NCI-H2081 treated with DMSO at 0.1 percent for 48 hours (cell line): ENCODE measurements at regions not wholly inside any gene's neighbourhood (a gene's known extent, or its start where the extent isn't known, plus 50 kb on each side); places are given as distances from the start of the nearest gene placed in this dataset.
"Not testable (repeated sequence)": the region's sequence is repeated elsewhere in the genome, so short reads cannot be mapped to it uniquely, and the experiment has no call there.

Source experiments
- DNase-seq: peaks from one replicate; lab custom pipeline; 2025; lab: John Stamatoyannopoulos, UW

DNA sequence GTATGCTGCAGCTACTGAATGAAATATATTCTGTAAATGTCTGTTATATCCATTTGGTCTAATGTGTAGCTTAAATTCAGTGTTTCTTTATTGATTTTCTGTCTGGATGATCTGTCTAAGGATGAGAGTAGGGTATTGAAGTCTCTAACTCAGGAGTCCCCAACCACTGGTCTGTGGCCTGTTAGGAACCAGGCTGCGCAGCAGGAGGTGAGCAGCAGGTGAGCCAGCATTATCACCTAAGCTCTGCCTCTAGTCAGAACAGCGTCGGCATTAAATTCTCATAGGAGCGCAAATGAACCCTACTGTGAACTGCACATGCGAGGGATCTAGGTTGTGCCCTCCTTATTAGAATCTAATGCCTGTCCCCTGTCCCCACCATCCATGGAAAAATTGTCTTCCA lies 329.7 kb upstream of the RGS6 start:
- DNase-seq: no peak

- no peak for DNase-seq
These were observed 328.0 kb upstream of the RGS6 start for GRCh38 chr14:71604231-71604630.

DNA sequence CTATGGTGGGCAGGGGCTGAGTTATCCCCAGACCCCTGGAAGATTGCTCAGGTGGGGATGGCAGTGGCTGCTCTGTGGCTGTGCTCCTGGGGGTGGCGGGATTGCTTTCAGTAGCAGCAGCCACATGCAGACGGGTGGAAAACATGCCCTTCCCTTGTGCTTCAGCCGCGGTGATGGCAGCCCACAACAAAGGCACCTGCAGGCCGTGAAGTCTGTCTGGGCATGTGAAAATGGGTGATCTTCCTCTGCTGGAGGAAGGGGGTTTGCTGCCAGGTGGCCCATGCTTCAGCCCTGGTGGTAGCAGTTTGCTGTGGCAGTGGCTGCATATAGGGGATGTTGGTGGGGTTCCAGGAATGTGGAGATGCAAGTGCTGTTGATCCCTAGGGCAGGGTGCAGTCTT lies 326.2 kb upstream of the RGS6 start:
- no peak for DNase-seq

DNA sequence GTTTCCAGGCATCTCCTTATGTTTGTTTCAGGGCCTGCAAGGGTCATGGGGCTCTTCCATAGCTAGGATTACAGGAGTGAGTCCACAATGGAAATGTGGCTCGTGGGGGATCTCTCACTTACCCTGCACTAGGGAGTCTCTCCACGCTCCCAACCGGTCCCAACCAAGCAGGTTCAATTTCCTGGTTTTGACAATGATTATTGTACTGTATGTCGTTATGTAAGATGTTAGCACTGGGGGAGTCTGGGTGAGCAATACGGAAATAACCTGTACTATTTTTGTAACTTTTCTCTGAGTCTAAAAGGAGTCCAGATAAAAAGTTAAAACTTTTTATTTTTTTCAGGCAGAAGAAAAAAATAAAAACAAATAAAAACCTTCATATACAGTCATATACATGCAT lies 325.7 kb upstream of the RGS6 start:
- no peak for DNase-seq

GRCh38 chr14:71607056-71607455 lies 325.2 kb upstream of the RGS6 start:
- no peak for DNase-seq

GRCh38 chr14:71610149-71610548 lies 322.1 kb upstream of the RGS6 start:
- no peak for DNase-seq

- DNase-seq: no peak
These were observed 321.4 kb upstream of the RGS6 start for GRCh38 chr14:71610797-71611196.

GRCh38 chr14:71613168-71613567 lies 319.1 kb upstream of the RGS6 start:
- DNase-seq: no peak

GRCh38 chr14:71616013-71616412 lies 316.2 kb upstream of the RGS6 start:
- DNase-seq: no peak

DNA sequence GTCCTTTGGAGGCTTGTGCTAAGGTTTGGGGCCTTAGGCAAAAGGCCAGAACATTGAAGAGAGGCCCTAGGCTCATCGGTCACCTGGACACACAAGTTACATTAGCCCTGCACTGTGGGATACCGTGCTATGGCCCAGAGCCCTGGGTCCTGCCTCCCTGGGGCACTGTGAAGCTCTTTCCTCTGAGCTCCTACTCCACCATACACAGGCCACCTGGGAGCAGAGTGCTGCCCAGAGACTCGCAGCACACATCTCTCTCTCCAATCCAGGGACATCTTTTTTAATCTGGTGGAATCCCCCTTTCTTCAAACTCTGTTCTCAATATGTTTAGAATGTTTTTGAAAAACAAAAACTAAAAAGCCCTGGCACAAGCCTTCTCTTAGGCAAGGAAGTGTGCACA lies 314.2 kb upstream of the RGS6 start:
- no peak for DNase-seq

DNA sequence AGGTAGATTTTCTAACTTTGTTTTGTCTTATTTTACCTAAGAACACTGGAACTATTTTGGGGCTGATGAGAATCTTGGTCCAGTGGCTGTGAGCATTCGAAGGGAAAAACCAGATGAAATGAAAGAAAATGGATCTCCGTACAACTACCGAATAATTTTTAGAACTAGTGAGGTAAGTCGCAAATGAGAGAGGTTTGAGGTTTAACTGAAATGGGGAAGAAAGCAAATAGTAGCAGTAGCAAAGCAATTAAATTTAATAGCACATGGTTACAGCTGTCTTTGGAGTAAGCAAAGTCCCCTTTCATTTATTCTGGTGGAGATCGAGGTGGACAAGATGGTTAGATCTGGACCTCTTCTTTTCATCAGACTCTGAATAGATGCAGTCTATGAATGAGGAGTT lies 313.5 kb upstream of the RGS6 start:
- no peak for DNase-seq

DNA sequence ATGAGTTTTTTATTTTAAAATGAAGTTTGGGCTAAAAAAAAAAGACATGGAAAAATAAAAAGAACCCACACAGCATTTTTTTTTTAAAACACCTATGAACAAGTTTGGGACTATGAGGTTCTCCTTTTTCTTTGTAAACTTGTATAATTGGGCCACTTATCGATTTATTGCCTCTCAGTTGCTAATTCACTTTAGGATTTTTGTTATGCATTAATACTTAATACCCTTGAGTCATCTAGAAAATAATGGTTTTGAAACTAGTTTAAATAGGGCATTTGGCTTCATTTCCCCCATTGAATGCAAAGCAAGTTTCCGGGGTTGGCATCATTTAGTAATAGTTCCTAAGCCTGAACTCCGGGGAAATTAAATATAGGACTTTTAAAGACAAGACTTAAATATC lies 312.8 kb upstream of the RGS6 start:
- no peak for DNase-seq

DNA sequence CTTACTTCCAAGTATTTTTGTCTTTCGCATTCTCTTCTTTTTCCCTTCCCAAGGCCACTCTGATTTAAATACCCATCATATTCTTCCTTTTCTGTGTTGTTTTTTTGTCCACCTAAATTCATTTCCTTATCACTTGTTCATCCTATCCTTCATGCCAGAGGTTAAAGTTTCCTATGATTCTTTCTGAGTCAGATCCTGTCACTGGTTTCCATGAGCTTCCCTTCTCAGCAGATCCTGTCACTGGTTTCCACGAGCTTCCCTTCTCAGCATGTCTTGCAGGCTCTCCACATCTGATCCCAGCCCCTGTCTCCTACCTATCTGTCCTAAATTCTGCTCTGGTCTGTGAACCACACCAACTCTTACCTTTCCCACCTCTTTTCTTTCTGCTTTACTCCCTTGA lies 311.8 kb upstream of the RGS6 start:
- DNase-seq: no peak

DNA sequence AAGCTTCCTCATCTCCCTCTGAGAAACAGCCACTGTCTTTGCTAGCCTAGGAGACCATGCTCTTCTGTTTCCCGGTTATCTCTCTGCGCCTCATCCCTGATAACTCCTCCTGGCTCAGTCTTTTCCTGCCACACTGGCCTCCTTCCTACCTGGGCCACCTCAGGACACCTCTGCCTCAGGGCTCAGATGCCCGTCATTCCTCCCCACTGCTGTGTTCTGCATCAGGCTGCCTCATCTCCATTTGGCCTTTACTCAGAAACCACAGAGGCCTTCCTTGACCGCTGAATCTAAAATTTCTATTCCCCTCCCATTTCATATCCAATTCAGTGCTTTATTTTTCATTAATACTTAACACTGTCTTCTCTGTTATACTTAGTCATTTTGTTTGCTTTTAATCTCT lies 311.0 kb upstream of the RGS6 start:
- DNase-seq: no peak

DNA sequence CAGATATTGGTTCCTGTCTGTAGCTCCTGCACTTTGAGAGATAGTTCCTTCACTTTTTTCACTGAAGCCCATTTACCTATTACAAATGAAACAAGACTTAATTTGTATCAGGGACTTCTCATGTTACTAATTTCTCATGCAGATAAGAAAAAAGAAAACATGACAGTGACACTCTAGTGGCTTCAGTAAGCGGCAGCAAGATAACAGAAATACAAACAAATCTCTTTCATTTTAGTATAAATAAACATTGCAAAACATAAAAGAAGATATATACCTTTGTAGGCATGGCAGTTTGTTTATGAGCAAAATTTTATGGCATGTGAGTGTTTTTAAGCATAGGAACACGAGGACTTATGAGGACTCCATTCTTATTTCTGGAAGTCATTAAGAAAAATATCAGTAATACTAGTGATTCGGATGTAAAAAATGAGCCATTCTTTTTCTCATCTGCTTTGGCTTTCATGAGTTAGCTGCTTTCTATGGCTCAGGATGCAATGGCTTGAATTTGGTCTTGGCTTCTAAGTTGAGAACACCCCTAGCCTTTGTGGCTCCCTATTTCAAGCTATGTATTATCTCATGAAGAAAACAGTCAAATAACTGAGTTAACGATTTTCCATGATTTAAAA lies 310.1 kb upstream of the RGS6 start:
- DNase-seq: no peak

DNA sequence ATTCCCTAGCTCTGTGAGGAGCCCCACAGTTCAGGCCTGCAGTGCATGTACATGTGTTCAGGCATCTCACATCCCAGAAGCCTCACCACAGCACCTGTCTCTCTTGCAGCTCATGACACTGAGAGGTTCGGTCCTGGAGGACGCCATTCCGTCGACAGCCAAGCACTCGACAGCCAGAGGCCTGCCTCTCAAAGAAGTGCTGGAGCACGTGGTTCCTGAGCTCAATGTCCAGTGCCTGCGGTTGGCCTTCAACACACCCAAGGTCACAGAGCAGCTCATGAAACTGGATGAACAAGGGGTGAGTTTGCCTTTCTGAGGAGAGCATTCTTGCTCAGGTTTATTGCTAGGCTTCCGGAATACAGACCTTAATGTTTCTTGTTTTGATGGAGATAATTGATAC lies 308.3 kb upstream of the RGS6 start:
- no peak for DNase-seq

GRCh38 chr14:71625175-71625574 lies 307.1 kb upstream of the RGS6 start:
- DNase-seq: no peak

- DNase-seq: no peak
These were observed 306.1 kb upstream of the RGS6 start for GRCh38 chr14:71625891-71626701.

- DNase-seq: no peak
These were observed 303.8 kb upstream of the RGS6 start for GRCh38 chr14:71628433-71628832.

DNA sequence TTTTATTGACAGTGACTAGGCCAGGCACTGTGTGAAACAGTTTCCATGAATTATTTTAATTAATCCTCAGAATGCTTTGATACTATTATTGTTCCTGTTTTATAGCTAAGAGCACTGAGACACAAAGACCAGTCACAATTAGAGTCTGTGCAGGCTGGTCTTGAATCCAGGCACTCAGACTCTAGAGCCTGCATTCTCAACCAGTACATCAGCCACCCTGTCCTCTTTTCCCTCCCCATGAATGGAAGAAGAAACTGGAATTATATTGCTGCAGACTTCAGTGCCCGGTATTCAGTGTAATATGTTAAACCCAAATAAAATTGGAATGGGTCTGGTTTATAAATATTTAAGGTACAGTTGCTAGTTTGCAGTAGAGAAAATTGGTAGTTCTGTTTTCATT lies 303.0 kb upstream of the RGS6 start:
- DNase-seq: no peak

DNA sequence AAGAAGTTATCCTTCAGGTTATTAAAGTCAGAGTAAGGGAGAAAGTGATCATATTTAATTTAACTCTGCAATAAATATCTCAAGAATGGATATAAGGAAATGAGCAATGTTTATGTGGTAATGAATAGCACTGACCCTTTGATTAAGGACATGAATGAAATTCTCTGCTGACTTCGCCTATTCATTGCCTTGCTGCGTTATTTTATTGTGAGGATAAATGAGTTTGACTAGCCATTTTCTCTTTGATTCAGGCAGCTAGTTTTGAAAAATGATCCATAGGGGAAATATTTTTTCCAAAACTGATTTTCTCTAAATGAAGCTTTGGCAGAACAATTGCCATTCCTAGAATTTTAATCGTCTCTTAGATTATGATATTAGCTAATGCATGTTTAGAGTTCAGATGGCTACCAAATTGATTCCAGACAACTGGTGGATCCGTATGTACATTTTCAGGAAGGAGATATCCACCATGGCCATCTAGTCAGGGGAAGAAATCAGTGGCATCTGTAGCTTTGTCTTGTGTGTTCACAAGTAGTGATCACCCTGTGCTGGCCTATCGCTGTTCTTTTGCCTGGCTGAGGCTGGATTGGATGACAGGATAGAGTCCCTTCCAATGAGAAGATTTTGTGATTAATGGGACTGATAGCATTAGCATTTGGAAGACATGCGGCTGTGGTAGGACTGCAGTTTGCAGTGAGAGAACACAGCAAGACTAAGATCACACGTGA lies 302.3 kb upstream of the RGS6 start:
- DNase-seq: no peak

DNA sequence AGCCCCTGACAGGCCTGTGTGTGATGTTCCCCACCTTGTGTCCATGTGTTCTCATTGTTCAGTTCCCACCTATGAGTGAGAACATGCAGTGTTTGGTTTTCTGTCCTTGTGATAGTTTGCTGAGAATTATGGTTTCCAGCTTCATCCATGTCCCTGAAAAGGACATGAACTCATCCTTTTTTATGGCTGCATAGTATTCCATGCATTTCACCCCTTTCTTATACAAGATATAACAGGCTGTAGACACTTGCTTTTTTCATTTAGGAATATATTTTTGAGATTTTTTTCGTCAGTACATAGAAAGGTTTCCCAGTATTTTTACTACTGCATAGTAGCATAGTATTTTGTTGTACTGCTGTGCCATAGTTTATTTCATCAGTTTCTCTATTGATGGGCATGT lies 301.2 kb upstream of the RGS6 start:
- not testable (repeated sequence) for DNase-seq

GRCh38 chr14:71632440-71632946 lies 299.7 kb upstream of the RGS6 start:
- no peak for DNase-seq
